WERI-Rb-1 (cell line): ENCODE measurements at regions not wholly inside any gene's neighbourhood (a gene's known extent, or its start where the extent isn't known, plus 50 kb on each side); places are given as distances from the start of the nearest gene placed in this dataset.
A peak's percentile ranks its signal among the peaks of the same experiment; 100 is the strongest.

ENCODE experiments used
- DNase-seq: peaks from one replicate; pipeline ENCODE4 v3.0.0-alpha.2; 2020
- H3K27ac ChIP-seq: fragments of 250-450 bp; sonication (Bioruptor Pico); 2 replicates; pipeline ENCODE4 v1.5.1; 2020; ENCODE audit warnings: mild to moderate bottlenecking, moderate library complexity
- H3K27me3 ChIP-seq: fragments of 250-450 bp; sonication (Bioruptor Pico); 2 replicates; pipeline ENCODE4 v1.5.1; 2021; ENCODE audit warnings: mild to moderate bottlenecking, low read depth, moderate library complexity; ENCODE audit not compliant: insufficient read depth, severe bottlenecking
- H3K36me3 ChIP-seq: fragments of 250-450 bp; sonication (Bioruptor Pico); 2 replicates; pipeline ENCODE4 v1.5.1; 2020; ENCODE audit warnings: mild to moderate bottlenecking, moderate library complexity
- H3K4me3 ChIP-seq: 2 replicates; pipeline ENCODE4 v1.5.1; 2011; ENCODE audit warnings: low read depth, mild to moderate bottlenecking, control low read depth, low read length
- H3K9me3 ChIP-seq: fragments of 250-450 bp; sonication (Bioruptor Pico); 2 replicates; pipeline ENCODE4 v1.5.1; 2021; ENCODE audit warnings: mild to moderate bottlenecking, moderate library complexity; ENCODE audit not compliant: severe bottlenecking
- CTCF ChIP-seq: IDR thresholded peaks from 2 replicates; pipeline ENCODE4 v1.5.1; 2011; ENCODE audit warnings: low read depth, mild to moderate bottlenecking, control low read depth, inconsistent platforms, low read length

DNA sequence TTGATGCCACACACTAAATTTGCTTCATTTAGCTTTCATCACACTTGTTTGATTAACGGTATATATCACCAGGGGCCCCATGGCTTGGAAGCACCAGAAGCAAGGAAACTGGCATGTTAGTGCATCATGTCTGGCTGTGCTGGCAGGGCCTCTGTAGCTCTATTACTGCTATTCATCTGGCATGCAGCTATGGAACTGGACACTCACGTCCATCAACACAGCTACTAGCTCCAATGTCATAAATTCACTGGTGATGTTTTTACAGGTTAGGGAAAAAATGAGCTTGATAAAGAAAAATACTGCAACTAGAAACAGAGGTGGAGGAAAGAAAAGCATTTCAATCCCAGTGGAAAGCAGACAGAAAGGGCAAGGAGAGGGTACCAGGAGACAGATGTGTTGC lies 343.2 kb downstream of the DEPDC1B start:
- H3K27ac ChIP-seq: no peak overlapping the region
- DNase-seq: no peak
- H3K36me3 ChIP-seq: no peaks in the 10 kb centered on the region
- no peaks in the 10 kb centered on the region for H3K27me3 ChIP-seq
- H3K4me3 ChIP-seq: no peak overlapping the region
- no peak for TF ChIP-seq CTCF
- no peaks in the 10 kb centered on the region for H3K9me3 ChIP-seq

DNA sequence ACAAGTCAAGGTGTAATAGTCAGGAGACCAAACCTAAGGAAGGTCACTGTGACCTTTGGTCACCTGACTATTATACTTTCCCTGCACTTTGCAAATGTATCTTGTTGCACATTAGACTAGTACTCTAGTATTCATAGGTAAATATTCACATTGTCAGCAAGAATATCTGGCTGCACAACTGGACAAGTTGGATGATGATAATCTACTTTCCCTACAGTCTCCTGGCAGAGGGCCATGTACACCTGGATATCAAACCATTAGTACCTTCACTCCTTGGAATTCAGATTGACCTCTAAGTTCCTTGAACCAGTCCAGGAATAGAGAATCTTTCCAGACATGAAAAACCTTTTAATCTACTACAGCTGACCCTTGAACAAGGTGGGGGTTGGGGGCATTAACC lies 344.8 kb downstream of the DEPDC1B start:
- H3K4me3 ChIP-seq: no peak overlapping the region
- no peak overlapping the region for H3K27ac ChIP-seq
- H3K27me3 ChIP-seq: no peaks in the 10 kb centered on the region
- DNase-seq: no peak
- no peaks in the 10 kb centered on the region for H3K9me3 ChIP-seq
- no peaks in the 10 kb centered on the region for H3K36me3 ChIP-seq
- no peak for TF ChIP-seq CTCF

DNA sequence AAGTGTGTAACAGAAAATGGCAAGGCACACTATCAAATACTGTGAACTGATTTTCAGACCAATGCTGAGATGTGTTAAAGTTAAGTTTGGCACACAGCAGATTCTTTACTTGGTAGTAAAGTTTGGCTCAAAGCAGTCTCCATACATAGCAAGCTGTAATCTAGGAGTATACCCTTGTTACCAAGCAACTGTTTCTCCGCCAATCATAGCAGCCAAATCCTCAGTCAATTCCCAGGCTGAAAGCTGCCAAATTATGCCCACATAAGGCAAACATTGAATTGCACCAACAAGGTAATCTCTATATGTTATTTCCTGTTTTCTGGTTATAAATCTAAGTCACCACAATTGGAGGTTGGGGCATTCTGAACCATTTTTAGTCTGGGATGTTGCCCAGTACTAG lies 345.7 kb downstream of the DEPDC1B start:
- no peaks in the 10 kb centered on the region for H3K36me3 ChIP-seq
- no peak for TF ChIP-seq CTCF
- H3K4me3 ChIP-seq: no peak overlapping the region
- H3K27me3 ChIP-seq: no peaks in the 10 kb centered on the region
- no peaks in the 10 kb centered on the region for H3K9me3 ChIP-seq
- H3K27ac ChIP-seq: no peak overlapping the region
- DNase-seq: no peak

DNA sequence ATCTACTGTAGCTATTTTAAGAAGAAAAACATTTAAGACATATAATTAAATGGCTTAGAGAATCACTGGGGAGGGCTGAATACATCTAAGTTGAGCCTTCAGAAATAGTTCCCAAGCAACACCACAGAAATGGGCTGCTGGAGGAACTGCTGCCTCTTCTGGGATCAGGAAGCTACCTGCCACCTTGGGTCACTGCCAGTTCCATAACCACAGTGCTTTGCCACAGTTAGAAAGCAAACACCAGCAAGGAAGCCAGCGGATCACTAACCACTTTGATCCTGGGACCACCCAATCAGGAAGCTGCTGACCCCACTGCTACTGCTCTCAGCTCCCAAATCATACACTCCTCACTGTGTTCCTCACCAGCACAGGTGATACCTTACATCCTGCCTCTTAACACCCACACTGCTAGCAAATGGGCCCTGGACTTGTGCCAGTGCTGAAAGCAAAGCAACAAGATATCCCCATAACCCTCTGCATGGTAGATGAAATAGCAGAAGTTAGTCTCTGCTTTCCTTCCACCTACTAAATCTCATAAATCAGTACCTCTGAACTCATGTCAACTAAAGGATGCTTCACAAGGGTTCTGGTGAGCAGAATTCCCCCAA lies 346.9 kb downstream of the DEPDC1B start:
- no peak overlapping the region for H3K27ac ChIP-seq
- TF ChIP-seq CTCF: no peak
- no peaks in the 10 kb centered on the region for H3K36me3 ChIP-seq
- no peaks in the 10 kb centered on the region for H3K9me3 ChIP-seq
- no peak for DNase-seq
- no peaks in the 10 kb centered on the region for H3K27me3 ChIP-seq
- no peak overlapping the region for H3K4me3 ChIP-seq

- H3K27ac ChIP-seq: peak overlapping the region; percentile 51
- no peaks in the 10 kb centered on the region for H3K27me3 ChIP-seq
- DNase-seq: no peak
- TF ChIP-seq CTCF: no peak
- no peak overlapping the region for H3K4me3 ChIP-seq
- no peaks in the 10 kb centered on the region for H3K36me3 ChIP-seq
- H3K9me3 ChIP-seq: no peaks in the 10 kb centered on the region
Measured at GRCh38 chr5:60350794-60351193, 349.2 kb downstream of the DEPDC1B start.

GRCh38 chr5:60349891-60350415 lies 350.0 kb downstream of the DEPDC1B start:
- Histone ChIP-seq H3K27me3 (no peaks in the 10 kb centered on the region), H3K36me3 (no peaks in the 10 kb centered on the region), H3K4me3 (no peak overlapping the region), H3K9me3 (no peaks in the 10 kb centered on the region), H3K27ac (peak overlapping the region; percentile 51)
- TF ChIP-seq CTCF: no peak
- peak; percentile 50 for DNase-seq
